ENCODE measurements at regions not wholly inside any gene's neighbourhood (a gene's known extent, or its start where the extent isn't known, plus 50 kb on each side); places are given as distances from the start of the nearest gene placed in this dataset.

DNA sequence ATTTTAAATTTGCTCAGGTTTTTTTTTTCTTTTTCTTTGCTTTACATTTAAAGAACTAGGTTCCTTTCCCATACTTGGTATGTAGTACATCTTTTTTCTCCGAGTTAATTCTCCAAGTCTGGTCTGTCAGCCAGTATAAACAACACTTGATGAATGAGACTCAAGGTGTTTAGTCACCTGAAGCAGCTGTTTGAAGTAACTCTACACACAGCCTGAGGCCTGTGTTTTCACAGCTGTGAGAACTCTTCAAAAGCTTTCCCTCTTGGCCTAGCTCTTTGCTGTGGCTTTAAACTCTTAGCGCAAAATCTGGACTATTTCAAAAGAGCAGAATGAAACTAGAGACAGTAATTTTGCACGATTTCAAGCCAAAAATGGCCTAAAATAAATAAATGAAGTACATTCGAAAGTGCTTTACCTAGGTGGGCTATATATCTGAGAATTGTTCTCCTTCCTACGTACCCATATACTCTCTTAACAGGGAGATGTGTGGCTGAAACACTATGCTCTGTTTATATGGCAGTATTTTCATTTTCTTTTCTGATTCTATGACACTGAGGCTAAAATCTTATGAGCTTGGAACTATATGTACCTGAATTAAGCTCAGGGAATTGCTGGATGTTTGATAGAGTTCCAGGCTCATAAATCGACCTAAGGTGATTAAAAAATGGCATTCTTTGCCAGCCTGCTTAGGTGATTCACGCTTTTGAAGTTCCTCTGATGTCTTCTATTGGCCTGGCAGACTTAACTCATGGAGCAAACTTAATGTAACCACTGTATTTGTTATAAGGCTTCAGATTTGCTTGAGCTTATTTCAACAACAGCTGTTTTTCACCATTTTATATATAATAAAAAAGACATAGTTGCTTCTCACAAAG is 1044.1 kb upstream of the ZEB2 start:
- TF ChIP-seq, protein P1, sequence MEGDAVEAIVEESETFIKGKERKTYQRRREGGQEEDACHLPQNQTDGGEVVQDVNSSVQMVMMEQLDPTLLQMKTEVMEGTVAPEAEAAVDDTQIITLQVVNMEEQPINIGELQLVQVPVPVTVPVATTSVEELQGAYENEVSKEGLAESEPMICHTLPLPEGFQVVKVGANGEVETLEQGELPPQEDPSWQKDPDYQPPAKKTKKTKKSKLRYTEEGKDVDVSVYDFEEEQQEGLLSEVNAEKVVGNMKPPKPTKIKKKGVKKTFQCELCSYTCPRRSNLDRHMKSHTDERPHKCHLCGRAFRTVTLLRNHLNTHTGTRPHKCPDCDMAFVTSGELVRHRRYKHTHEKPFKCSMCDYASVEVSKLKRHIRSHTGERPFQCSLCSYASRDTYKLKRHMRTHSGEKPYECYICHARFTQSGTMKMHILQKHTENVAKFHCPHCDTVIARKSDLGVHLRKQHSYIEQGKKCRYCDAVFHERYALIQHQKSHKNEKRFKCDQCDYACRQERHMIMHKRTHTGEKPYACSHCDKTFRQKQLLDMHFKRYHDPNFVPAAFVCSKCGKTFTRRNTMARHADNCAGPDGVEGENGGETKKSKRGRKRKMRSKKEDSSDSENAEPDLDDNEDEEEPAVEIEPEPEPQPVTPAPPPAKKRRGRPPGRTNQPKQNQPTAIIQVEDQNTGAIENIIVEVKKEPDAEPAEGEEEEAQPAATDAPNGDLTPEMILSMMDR (IDR thresholded peaks at IDR 0.05): no peak
- TF ChIP-seq POLR2A (IDR thresholded peaks at IDR 0.05): no peak

Data from Peyer's patch (tissue), 4 donors.